ENCODE measurements at regions not wholly inside any gene's neighbourhood (a gene's known extent, or its start where the extent isn't known, plus 50 kb on each side); places are given as distances from the start of the nearest gene placed in this dataset.

GRCh38 chr6:112486454-112486853, 139.3 kb downstream of the RFPL4B start:
- Mint-ChIP-seq H3K27me3 (peaks cover 0 to 5% of the 10 kb centered on the region in 2 donors), H3K36me3 (no peaks in the 10 kb centered on the region), H3K4me3 (no peak overlapping the region), H3K9me3 (peaks cover 0 to 3% (median 0%) of the 10 kb centered on the region in 3 donors), H3K27ac (no peak overlapping the region), H3K4me1 (no peaks in the 10 kb centered on the region)
- WGBS (ENCODE audit: insufficient coverage) = no CpG with 5 or more reads among the region's 3 CpGs
- Histone ChIP-seq H3K27me3 (replicated peaks in 1 of 2; ENCODE audit: control insufficient read depth in 2 of 2, extremely low read depth in 1 of 2, insufficient read depth in 2 of 2, low read length in 1 of 2) (peaks cover 0 to 2% of the 10 kb centered on the region in 2 experiments), H3K36me3 (ENCODE audit: control insufficient read depth in 2 of 2, extremely low read depth in 1 of 2, insufficient read depth in 1 of 2, low read length in 1 of 2) (no peaks in the 10 kb centered on the region), H3K27ac (ENCODE audit: low read length) (no peak overlapping the region), H3K4me1 (ENCODE audit: control insufficient read depth in 1 of 2, extremely low read depth in 1 of 2, insufficient read depth in 2 of 2, low read length in 2 of 2) (no peaks in the 10 kb centered on the region), H3K4me3 (ENCODE audit: control insufficient read depth in 1 of 2, extremely low read depth in 1 of 2, low read length in 1 of 2) (no peak overlapping the region), H3K9me3 (peaks cover 2% of the 10 kb centered on the region)
- no peak for DNase-seq
- no peak for ATAC-seq (replicated peaks in 1 of 4)
- POLR2A ChIA-PET = no interaction called here
- CTCF ChIA-PET = no interaction called here

- H3K27ac ChIP-seq (ENCODE audit: low read length) = no peak overlapping the region
- no peak overlapping the region for H3K27ac Mint-ChIP-seq
- WGBS (ENCODE audit: insufficient coverage) = no CpG with 5 or more reads among the region's 2 CpGs
- no peak overlapping the region for H3K4me3 Mint-ChIP-seq
- peaks cover 0 to 5% of the 10 kb centered on the region in 2 donors for H3K27me3 Mint-ChIP-seq
- H3K9me3 Mint-ChIP-seq = peaks cover 0 to 3% (median 0%) of the 10 kb centered on the region in 3 donors
- no peaks in the 10 kb centered on the region for H3K4me1 ChIP-seq (ENCODE audit: control insufficient read depth in 1 of 2, extremely low read depth in 1 of 2, insufficient read depth in 2 of 2, low read length in 2 of 2)
- DNase-seq (no peak), ATAC-seq (replicated peaks in 1 of 4) (no peak)
- POLR2A ChIA-PET = no interaction called here
- H3K36me3 ChIP-seq (ENCODE audit: control insufficient read depth in 2 of 2, extremely low read depth in 1 of 2, insufficient read depth in 1 of 2, low read length in 1 of 2) = no peaks in the 10 kb centered on the region
- CTCF ChIA-PET = no interaction called here
- H3K27me3 ChIP-seq (replicated peaks in 1 of 2; ENCODE audit: control insufficient read depth in 2 of 2, extremely low read depth in 1 of 2, insufficient read depth in 2 of 2, low read length in 1 of 2) = peaks cover 0 to 2% of the 10 kb centered on the region in 2 experiments
- no peaks in the 10 kb centered on the region for H3K36me3 Mint-ChIP-seq
- H3K9me3 ChIP-seq = peaks cover 2% of the 10 kb centered on the region
- no peaks in the 10 kb centered on the region for H3K4me1 Mint-ChIP-seq
- H3K4me3 ChIP-seq (ENCODE audit: control insufficient read depth in 1 of 2, extremely low read depth in 1 of 2, low read length in 1 of 2) = no peak overlapping the region
Measured at GRCh38 chr6:112488238-112488637, 141.1 kb downstream of the RFPL4B start.

GRCh38 chr6:112501705-112502104, 154.6 kb downstream of the RFPL4B start:
- no peak overlapping the region for H3K27ac Mint-ChIP-seq
- H3K27ac ChIP-seq (ENCODE audit: low read length) = no peak overlapping the region
- H3K36me3 Mint-ChIP-seq = no peaks in the 10 kb centered on the region
- H3K4me1 ChIP-seq (ENCODE audit: control insufficient read depth in 1 of 2, extremely low read depth in 1 of 2, insufficient read depth in 2 of 2, low read length in 2 of 2) = no peaks in the 10 kb centered on the region
- H3K4me1 Mint-ChIP-seq = no peaks in the 10 kb centered on the region
- no peak for DNase-seq
- H3K27me3 ChIP-seq (replicated peaks in 1 of 2; ENCODE audit: control insufficient read depth in 2 of 2, extremely low read depth in 1 of 2, insufficient read depth in 2 of 2, low read length in 1 of 2) = no peaks in the 10 kb centered on the region
- peaks cover 2 to 4% (median 4%) of the 10 kb centered on the region in 3 donors for H3K9me3 Mint-ChIP-seq
- no peaks in the 10 kb centered on the region for H3K27me3 Mint-ChIP-seq
- no peaks in the 10 kb centered on the region for H3K36me3 ChIP-seq (ENCODE audit: control insufficient read depth in 2 of 2, extremely low read depth in 1 of 2, insufficient read depth in 1 of 2, low read length in 1 of 2)
- H3K4me3 Mint-ChIP-seq = no peak overlapping the region
- ChIA-PET POLR2A (no interaction called here), CTCF (no interaction called here)
- WGBS (ENCODE audit: insufficient coverage) = 73% methylated on average over 3 of the region's 5 CpGs
- H3K9me3 ChIP-seq = no peaks in the 10 kb centered on the region
- H3K4me3 ChIP-seq (ENCODE audit: control insufficient read depth in 1 of 2, extremely low read depth in 1 of 2, low read length in 1 of 2) = no peak overlapping the region
- no peak for ATAC-seq (replicated peaks in 1 of 4)

- no peak for ATAC-seq (replicated peaks in 1 of 4)
- no peak overlapping the region for H3K4me3 ChIP-seq (ENCODE audit: control insufficient read depth in 1 of 2, extremely low read depth in 1 of 2, low read length in 1 of 2)
- POLR2A ChIA-PET = no interaction called here
Measured at GRCh38 chr6:112502351-112503090, 155.4 kb downstream of the RFPL4B start.

GRCh38 chr6:112503091-112503596, 156.0 kb downstream of the RFPL4B start:
- Mint-ChIP-seq H3K4me1 (no peaks in the 10 kb centered on the region), H3K27me3 (no peaks in the 10 kb centered on the region), H3K9me3 (peaks cover 2 to 7% (median 4%) of the 10 kb centered on the region in 3 donors), H3K4me3 (no peak overlapping the region), H3K36me3 (no peaks in the 10 kb centered on the region), H3K27ac (no peak overlapping the region)
- WGBS (ENCODE audit: insufficient coverage) = 50% methylated on average over 1 of the region's 6 CpGs
- Histone ChIP-seq H3K27ac (ENCODE audit: low read length) (no peak overlapping the region), H3K4me1 (ENCODE audit: control insufficient read depth in 1 of 2, extremely low read depth in 1 of 2, insufficient read depth in 2 of 2, low read length in 2 of 2) (no peaks in the 10 kb centered on the region), H3K4me3 (ENCODE audit: control insufficient read depth in 1 of 2, extremely low read depth in 1 of 2, low read length in 1 of 2) (no peak overlapping the region), H3K36me3 (ENCODE audit: control insufficient read depth in 2 of 2, extremely low read depth in 1 of 2, insufficient read depth in 1 of 2, low read length in 1 of 2) (no peaks in the 10 kb centered on the region), H3K27me3 (replicated peaks in 1 of 2; ENCODE audit: control insufficient read depth in 2 of 2, extremely low read depth in 1 of 2, insufficient read depth in 2 of 2, low read length in 1 of 2) (no peaks in the 10 kb centered on the region), H3K9me3 (no peaks in the 10 kb centered on the region)
- ChIA-PET CTCF (interaction anchor here in 1 of 2 donors (0.6 kb wide), 1 partner anchor 10 kb away, joined by 3 read pairs; no protein-coding TSS in a partner anchor), POLR2A (no interaction called here)
- DNase-seq (no peak), ATAC-seq (replicated peaks in 1 of 4) (no peak)

More at GRCh38 chr6:112502351-112503090, 155.4 kb downstream of the RFPL4B start:
- peaks cover 2 to 7% (median 4%) of the 10 kb centered on the region in 3 donors for H3K9me3 Mint-ChIP-seq
- Histone ChIP-seq H3K36me3 (ENCODE audit: control insufficient read depth in 2 of 2, extremely low read depth in 1 of 2, insufficient read depth in 1 of 2, low read length in 1 of 2) (no peaks in the 10 kb centered on the region), H3K27me3 (replicated peaks in 1 of 2; ENCODE audit: control insufficient read depth in 2 of 2, extremely low read depth in 1 of 2, insufficient read depth in 2 of 2, low read length in 1 of 2) (no peaks in the 10 kb centered on the region), H3K4me1 (ENCODE audit: control insufficient read depth in 1 of 2, extremely low read depth in 1 of 2, insufficient read depth in 2 of 2, low read length in 2 of 2) (no peaks in the 10 kb centered on the region), H3K27ac (ENCODE audit: low read length) (no peak overlapping the region), H3K9me3 (no peaks in the 10 kb centered on the region)
- no peaks in the 10 kb centered on the region for H3K36me3 Mint-ChIP-seq
- no peaks in the 10 kb centered on the region for H3K27me3 Mint-ChIP-seq
- H3K4me3 Mint-ChIP-seq = no peak overlapping the region
- no peak overlapping the region for H3K27ac Mint-ChIP-seq
- WGBS (ENCODE audit: insufficient coverage) = no CpG with 5 or more reads among the region's 7 CpGs
- CTCF ChIA-PET = no interaction called here
- no peaks in the 10 kb centered on the region for H3K4me1 Mint-ChIP-seq
- DNase-seq = no peak

GRCh38 chr6:112504621-112505020, 157.5 kb downstream of the RFPL4B start:
- ChIA-PET POLR2A (no interaction called here), CTCF (no interaction called here)
- Histone ChIP-seq H3K4me3 (ENCODE audit: control insufficient read depth in 1 of 2, extremely low read depth in 1 of 2, low read length in 1 of 2) (no peak overlapping the region), H3K9me3 (no peaks in the 10 kb centered on the region), H3K36me3 (ENCODE audit: control insufficient read depth in 2 of 2, extremely low read depth in 1 of 2, insufficient read depth in 1 of 2, low read length in 1 of 2) (no peaks in the 10 kb centered on the region), H3K27ac (ENCODE audit: low read length) (no peak overlapping the region), H3K27me3 (replicated peaks in 1 of 2; ENCODE audit: control insufficient read depth in 2 of 2, extremely low read depth in 1 of 2, insufficient read depth in 2 of 2, low read length in 1 of 2) (no peaks in the 10 kb centered on the region), H3K4me1 (ENCODE audit: control insufficient read depth in 1 of 2, extremely low read depth in 1 of 2, insufficient read depth in 2 of 2, low read length in 2 of 2) (no peaks in the 10 kb centered on the region)
- no peak for DNase-seq
- Mint-ChIP-seq H3K4me3 (no peak overlapping the region), H3K36me3 (no peaks in the 10 kb centered on the region), H3K9me3 (peaks cover under 1 to 7% (median 2%) of the 10 kb centered on the region in 3 donors), H3K27me3 (no peaks in the 10 kb centered on the region), H3K4me1 (no peaks in the 10 kb centered on the region), H3K27ac (no peak overlapping the region)
- ATAC-seq (replicated peaks in 1 of 4) = no peak
- no CpG with 5 or more reads among the region's 2 CpGs for WGBS (ENCODE audit: insufficient coverage)
